Islet precursor cell (in vitro differentiated cells): ENCODE measurements at regions not wholly inside any gene's neighbourhood (a gene's known extent, or its start where the extent isn't known, plus 50 kb on each side); places are given as distances from the start of the nearest gene placed in this dataset.

ENCODE experiments used
- DNase-seq: peaks from one replicate; pipeline ENCODE4 v3.0.0-alpha.2; 2018

DNA sequence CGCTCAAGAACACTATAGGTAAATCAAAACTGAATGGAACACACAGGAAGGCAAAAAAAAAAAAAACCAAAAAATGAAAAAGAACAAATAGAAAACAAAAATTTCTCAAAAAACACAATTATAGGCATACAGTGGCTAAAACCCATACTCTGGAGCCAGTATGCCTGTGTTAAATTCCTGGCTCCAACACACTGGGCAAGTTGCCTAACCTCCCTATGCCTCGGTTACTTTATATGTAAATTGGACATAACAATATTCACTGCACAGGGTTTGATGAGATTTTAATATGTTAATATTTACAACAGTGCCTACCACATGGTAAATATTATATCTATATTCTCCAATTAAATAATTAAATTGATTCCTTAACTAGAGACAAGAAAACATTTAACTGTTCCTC, 217.1 kb downstream of the HTR7 start:
- DNase-seq: no peak

GRCh38 chr10:90641731-90642130, 216.1 kb downstream of the HTR7 start:
- DNase-seq: no peak

DNA sequence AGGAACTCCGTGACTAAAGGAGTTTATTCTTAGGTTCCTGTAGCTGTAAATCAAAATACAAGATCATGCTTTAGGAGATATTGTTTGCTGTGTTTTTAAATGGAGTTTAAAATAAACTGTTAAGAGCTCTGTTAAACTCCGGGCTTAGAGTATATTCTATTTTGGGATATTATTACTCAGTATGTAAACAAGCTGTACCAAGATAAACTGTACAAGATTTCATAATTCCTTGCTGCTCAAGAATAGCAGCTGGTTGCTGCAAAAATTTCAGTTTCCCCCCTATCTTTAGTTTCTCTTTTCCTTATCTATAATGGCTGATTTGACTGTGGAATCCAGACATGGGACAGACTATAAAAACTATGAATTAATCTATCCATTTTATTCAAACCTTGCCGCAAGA, 215.7 kb downstream of the HTR7 start:
- DNase-seq: no peak

GRCh38 chr10:90642650-90643049, 215.2 kb downstream of the HTR7 start:
- no peak for DNase-seq

DNA sequence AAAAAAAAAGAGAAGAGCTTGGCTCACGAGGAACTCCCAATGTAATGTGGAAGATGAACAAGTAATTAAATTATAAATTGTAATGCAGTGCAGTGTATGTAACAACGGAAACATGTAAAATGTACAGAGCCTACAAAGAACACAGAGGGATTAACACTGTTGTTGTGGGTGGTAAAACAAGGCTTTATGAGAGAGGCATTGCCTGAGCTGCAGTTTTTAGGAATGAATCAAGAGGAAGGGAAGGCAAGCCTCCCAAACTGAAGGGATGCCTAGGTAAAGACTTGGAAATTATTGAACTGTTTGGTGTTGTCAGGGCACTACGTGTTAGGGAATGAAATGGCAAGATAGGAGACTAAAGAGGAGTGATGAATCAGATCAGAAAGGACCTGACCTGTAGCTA, 213.7 kb downstream of the HTR7 start:
- peak; percentile 67 for DNase-seq

GRCh38 chr10:90650858-90651257, 207.0 kb downstream of the HTR7 start:
- DNase-seq: no peak

- DNase-seq: peak; percentile 56
Observed at GRCh38 chr10:90652519-90652918, 205.3 kb downstream of the HTR7 start.

DNA sequence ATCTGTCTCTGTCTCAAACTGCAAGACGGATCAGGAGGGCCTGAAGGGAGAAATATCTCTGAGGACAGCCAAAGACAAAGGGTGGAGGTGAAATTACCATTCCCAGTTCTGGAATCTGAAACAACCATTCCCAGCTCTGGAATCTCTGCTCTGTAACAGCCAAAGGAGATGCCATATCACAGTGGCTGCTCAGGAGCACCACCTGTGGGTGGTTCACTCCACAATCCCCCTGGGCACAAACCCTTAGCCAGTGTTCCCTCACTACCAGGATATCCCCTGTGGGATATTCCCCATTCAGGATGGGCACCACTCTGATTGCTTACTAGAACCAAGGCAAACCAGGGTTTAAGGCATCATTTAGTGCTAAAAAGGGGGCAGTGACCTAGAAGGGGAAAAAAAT, 199.0 kb downstream of the HTR7 start:
- no peak for DNase-seq

DNA sequence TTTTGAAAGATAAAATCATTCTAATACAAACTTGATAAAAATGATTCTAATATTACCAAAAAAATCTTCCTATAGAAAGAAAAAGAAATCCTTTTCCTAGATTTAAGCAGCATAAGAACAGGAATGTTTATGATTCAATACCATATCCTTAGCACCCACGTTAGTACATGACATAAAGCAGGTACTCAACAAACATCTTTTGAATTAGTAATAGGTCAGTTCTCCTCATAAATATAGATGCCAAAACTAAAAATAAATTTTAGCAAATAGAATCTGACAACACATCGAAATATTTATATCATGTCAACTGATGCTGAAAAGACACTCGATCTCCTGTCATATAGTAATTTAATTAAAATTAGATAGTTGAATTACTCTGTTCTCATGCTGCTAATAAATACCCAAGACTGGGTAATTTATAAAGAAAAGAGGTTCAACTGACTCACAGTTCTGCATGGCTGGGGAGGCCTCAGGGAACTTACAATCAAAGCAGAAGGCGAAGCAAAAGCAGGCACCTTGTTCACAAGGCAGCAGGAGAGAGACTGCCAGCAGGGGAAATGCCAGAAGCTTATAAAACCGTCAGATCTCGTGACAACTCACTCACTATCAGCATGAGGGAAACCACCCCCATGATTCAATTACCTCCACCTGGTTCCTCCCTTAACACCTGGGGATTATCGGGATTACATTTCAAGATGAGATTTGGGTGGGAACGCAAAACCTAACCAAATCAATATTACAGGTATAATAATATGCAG, 191.8 kb downstream of the HTR7 start:
- peak; percentile 59 for DNase-seq

DNA sequence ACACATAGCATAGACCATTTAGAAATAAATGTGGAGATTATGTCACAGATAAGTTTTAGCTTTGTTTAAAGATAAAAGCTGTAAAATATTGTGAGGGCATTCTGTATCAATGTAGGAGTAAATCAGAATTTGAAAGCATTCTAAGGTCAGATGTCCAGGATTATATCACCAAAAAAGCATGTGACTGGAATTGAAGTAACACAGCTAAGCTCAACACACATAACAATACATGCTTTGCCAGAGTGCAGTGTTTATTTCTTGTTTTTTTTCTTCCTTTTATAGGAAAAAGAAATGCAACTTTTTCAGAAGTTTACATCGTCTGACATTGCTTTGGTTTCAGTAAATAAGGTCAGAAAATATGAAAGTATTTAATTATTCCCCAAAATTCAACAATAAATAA, 183.4 kb downstream of the HTR7 start:
- no peak for DNase-seq

GRCh38 chr10:90674928-90675327, 182.9 kb downstream of the HTR7 start:
- no peak for DNase-seq

DNA sequence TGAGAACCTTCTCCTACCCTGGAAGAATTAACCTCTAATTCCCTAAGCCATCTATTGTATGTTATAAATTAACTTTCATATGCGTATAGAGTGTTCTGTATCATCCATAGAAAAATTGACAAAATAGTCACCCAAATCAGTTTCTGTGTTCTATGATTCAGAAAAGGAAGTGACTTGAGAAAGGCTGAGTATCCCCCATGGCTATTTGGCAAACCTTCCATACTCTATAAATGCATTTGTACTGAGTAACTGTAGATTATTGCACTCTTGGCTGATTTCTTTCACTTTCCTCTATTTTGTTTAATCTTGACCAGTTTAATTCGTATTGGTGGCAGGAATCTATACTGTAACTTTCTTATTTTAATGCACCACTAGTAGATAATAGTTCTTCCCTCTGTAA, 182.2 kb downstream of the HTR7 start:
- DNase-seq: no peak
